Osteocyte (in vitro differentiated cells): ENCODE measurements at regions not wholly inside any gene's neighbourhood (a gene's known extent, or its start where the extent isn't known, plus 50 kb on each side); places are given as distances from the start of the nearest gene placed in this dataset.

Experiments used
- DNase-seq: peaks from one replicate; pipeline ENCODE4 v3.0.0; 2021; ENCODE audit warnings: mixed read lengths; ENCODE audit not compliant: unreplicated experiment; ENCODE audit errors: extremely low spot score
- H3K27ac Mint-ChIP-seq: one replicate; pipeline ENCODE4 v1.8.0; 2021; ENCODE audit warnings: mild to moderate bottlenecking, mixed read lengths; ENCODE audit not compliant: unreplicated experiment
- H3K27me3 Mint-ChIP-seq: one replicate; pipeline ENCODE4 v1.8.0; 2021; ENCODE audit warnings: mixed read lengths; ENCODE audit not compliant: unreplicated experiment
- H3K36me3 Mint-ChIP-seq: one replicate; pipeline ENCODE4 v1.8.0; 2021; ENCODE audit warnings: mixed read lengths; ENCODE audit not compliant: unreplicated experiment
- H3K4me1 Mint-ChIP-seq: one replicate; pipeline ENCODE4 v1.8.0; 2021; ENCODE audit warnings: mixed read lengths; ENCODE audit not compliant: unreplicated experiment
- H3K4me3 Mint-ChIP-seq: one replicate; pipeline ENCODE4 v1.8.0; 2021; ENCODE audit warnings: mild to moderate bottlenecking, moderate library complexity, mixed read lengths; ENCODE audit not compliant: unreplicated experiment
- H3K9me3 Mint-ChIP-seq: one replicate; pipeline ENCODE4 v1.8.0; 2021; ENCODE audit warnings: mixed read lengths; ENCODE audit not compliant: unreplicated experiment
- CTCF ChIP-seq: fragments of 200-600 bp; sonication (generic); IDR thresholded peaks from 2 replicates; pipeline ENCODE4 v1.5.0; 2021; ENCODE audit warnings: antibody characterized with exemption, mild to moderate bottlenecking, moderate library complexity

DNA sequence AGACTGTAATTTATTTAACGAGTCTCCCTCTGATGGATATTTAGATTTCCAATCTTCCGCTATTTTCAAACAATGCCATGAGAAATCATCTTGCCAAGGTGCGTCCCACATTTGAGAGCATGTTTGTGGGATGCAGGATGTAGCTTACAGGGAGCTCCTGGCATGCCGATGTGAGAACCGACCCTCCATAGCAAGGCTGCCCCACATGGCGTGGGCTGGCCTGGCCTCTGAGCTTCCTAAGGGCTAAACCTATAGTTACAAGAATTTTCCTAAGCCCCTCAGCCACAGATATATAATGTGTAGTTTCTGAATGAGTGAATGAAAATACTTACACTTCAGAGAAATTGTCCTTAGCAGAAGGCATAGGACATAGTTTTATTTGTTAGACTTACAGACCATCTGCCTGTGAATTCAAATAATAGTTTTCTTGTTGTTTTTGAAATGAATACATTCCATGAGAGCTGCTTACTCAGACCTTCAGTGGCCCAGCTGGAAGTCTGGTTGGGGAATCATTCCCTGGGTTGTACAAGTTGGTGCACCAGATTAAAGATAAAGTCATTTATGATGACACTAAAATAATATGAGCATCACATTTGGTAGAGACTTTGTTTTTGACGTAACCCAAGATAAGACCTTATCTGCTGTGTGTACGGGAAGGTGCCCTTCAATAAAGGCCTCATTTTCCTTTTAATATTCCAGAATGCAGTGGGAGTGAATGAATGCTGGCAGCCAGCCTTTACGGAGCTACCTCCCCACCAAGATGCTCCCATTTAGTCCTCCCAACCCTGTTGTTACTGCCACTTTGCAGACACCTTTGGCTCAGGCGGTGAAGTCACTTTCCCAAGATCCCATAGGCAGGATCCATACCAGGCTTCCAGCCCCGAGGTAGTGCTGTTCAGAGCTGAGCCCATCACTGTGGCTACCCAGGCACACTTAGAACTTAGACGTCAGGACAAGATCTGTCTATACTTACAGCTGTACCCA lies 107.1 kb downstream of the GLI2 start:
- Mint-ChIP-seq H3K27me3 (no peaks in the 10 kb centered on the region), H3K4me3 (no peak overlapping the region), H3K36me3 (peaks cover 11% of the 10 kb centered on the region), H3K4me1 (peaks cover 34% of the 10 kb centered on the region), H3K27ac (peak overlapping the region; percentile 48), H3K9me3 (no peaks in the 10 kb centered on the region)
- DNase-seq, result no peak
- TF ChIP-seq CTCF, result no peak

- DNase-seq, result no peak
- Mint-ChIP-seq H3K27me3 (no peaks in the 10 kb centered on the region), H3K36me3 (peaks cover 22% of the 10 kb centered on the region), H3K4me3 (no peak overlapping the region), H3K4me1 (peaks cover 34% of the 10 kb centered on the region), H3K9me3 (peaks cover 6% of the 10 kb centered on the region), H3K27ac (no peak overlapping the region)
- TF ChIP-seq CTCF, result no peak
Measured at GRCh38 chr2:120844070-120844738, 108.5 kb downstream of the GLI2 start.

DNA sequence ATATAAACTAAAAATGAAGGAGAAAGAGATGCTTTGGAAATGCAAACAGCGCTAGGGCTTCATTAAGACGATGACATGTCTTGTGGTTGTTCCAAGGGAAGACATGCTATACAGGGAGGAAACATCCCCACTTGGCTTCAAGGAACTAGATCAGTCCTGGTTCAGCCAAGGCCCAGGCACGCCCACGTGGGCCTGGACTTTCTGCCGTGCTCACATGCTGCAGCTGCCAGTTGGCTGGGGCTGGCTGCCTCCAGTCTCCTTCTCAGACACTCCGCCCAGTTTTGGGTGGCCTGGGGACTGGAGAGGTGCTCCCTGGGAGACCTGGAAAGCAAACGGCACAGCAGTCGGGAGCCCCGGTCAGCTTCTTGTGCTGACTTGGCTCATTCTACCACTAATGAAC lies 109.6 kb downstream of the GLI2 start:
- Mint-ChIP-seq H3K27me3 (no peaks in the 10 kb centered on the region), H3K4me1 (peaks cover 34% of the 10 kb centered on the region), H3K36me3 (peaks cover 28% of the 10 kb centered on the region), H3K27ac (no peak overlapping the region), H3K9me3 (peaks cover 16% of the 10 kb centered on the region), H3K4me3 (no peak overlapping the region)
- TF ChIP-seq CTCF, result no peak
- no peak for DNase-seq

DNA sequence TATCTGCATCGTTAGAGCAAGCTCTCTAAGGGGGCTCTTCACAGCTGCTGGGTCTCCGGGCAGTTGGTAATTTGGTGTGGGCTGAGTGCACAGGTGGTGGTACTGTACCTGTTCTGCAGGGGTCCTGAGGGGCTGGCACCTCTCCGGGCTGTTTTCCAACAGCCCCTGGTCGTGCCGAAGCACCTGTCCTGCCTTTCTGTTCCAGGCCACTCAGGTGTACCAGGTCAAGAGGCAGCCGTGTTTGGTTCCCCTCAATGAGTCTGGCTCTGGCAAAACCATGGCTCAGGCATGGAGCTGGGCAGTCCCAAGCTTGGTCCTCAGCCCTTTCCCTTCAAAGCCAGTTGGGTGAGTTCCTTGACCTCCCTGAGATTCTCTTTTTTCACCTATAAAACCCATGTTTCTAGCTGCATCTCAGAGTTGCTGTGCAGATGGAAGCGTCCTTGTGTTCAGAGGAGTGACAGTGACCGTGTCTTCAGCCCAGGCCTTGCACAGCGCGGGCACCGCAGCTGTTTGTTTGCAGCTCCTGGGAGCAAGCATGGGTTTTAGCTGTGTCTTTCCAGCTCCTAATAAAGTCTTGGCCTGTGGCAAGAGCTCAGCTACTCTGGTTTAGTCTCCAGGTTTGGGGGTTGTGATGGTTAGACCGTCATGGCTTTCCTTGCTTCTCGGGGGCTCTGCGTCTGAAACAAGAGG lies 110.9 kb downstream of the GLI2 start:
- H3K36me3 Mint-ChIP-seq, result peaks cover 20% of the 10 kb centered on the region
- no peak for DNase-seq
- no peaks in the 10 kb centered on the region for H3K27me3 Mint-ChIP-seq
- peaks cover 16% of the 10 kb centered on the region for H3K9me3 Mint-ChIP-seq
- no peak overlapping the region for H3K27ac Mint-ChIP-seq
- TF ChIP-seq CTCF, result no peak
- H3K4me1 Mint-ChIP-seq, result peaks cover 28% of the 10 kb centered on the region
- H3K4me3 Mint-ChIP-seq, result no peak overlapping the region
